Liver (tissue), 7 donors: ENCODE measurements at regions not wholly inside any gene's neighbourhood (a gene's known extent, or its start where the extent isn't known, plus 50 kb on each side); places are given as distances from the start of the nearest gene placed in this dataset.
"Not testable (repeated sequence)": the region's sequence is repeated elsewhere in the genome, so short reads cannot be mapped to it uniquely, and the experiment has no call there.

Experiments
- DNase-seq: peaks from one replicate; pipeline ENCODE4 v3.0.0-alpha.2; 2017; ENCODE audit warnings: low spot score
- H3K27ac ChIP-seq, 2 donors: one replicate each; pipeline ENCODE4 v1.7.0; 2013; ENCODE audit warnings: inconsistent platforms in 2 of 2, low read length in 2 of 2, control low read depth in 1 of 2, low read depth in 1 of 2, mild to moderate bottlenecking in 1 of 2
- H3K27me3 ChIP-seq, 4 donors: one replicate each; pipeline versions ENCODE4 v1.6.1 to v1.7.0; 2013; ENCODE audit warnings: low read length in 3 of 4, inconsistent platforms in 1 of 4, mild to moderate bottlenecking in 1 of 4, moderate library complexity in 1 of 4; ENCODE audit not compliant: control insufficient read depth in 4 of 4, insufficient read depth in 4 of 4
- H3K36me3 ChIP-seq, 4 donors: one replicate each; pipeline versions ENCODE4 v1.6.1 to v1.7.0; 2013; ENCODE audit warnings: low read length in 3 of 4, mild to moderate bottlenecking in 3 of 4, low read depth in 1 of 4, moderate library complexity in 1 of 4; ENCODE audit not compliant: control insufficient read depth in 4 of 4, insufficient read depth in 3 of 4
- H3K4me1 ChIP-seq, 4 donors: one replicate each; pipeline versions ENCODE4 v1.6.1 to v1.7.0; 2013; ENCODE audit warnings: low read length in 3 of 4, mild to moderate bottlenecking in 3 of 4, moderate library complexity in 1 of 4; ENCODE audit not compliant: control insufficient read depth in 4 of 4, insufficient read depth in 4 of 4
- H3K4me3 ChIP-seq, 3 donors: one replicate each; pipeline versions ENCODE4 v1.6.1 to v1.7.0; 2013; ENCODE audit warnings: low read length in 3 of 3, control low read depth in 1 of 3, low read depth in 1 of 3, mild to moderate bottlenecking in 1 of 3
- H3K9ac ChIP-seq, 2 donors: one replicate each; pipeline ENCODE4 v1.7.0; 2013; ENCODE audit warnings: low read length in 2 of 2, mild to moderate bottlenecking in 2 of 2, moderate library complexity in 2 of 2, control low read depth in 1 of 2, low read depth in 1 of 2
- H3K9me3 ChIP-seq, 4 donors: one replicate each; pipeline versions ENCODE4 v1.6.1 to v1.7.0; 2013; ENCODE audit warnings: low read length in 3 of 4; ENCODE audit not compliant: control insufficient read depth in 4 of 4
- EGR1 ChIP-seq, 2 donors: IDR thresholded peaks; 2 replicates each; pipeline ENCODE4 v1.6.1; 2016 to 2018; ENCODE audit warnings: antibody characterized with exemption in 2 of 2, low read depth in 2 of 2
- FOXA1 ChIP-seq: IDR thresholded peaks from 2 replicates; pipeline ENCODE4 v1.6.1; 2016; ENCODE audit warnings: antibody characterized with exemption
- GABPA ChIP-seq, 2 donors: IDR thresholded peaks in 1 of 2; conservative IDR thresholded peaks in 1 of 2; 2 replicates each; pipeline ENCODE4 v1.6.1; 2016; ENCODE audit warnings: antibody characterized with exemption in 2 of 2, mild to moderate bottlenecking in 1 of 2, moderate library complexity in 1 of 2
- HNF4A ChIP-seq, 2 donors: conservative IDR thresholded peaks; 2 replicates each; pipeline ENCODE4 v1.6.1; 2016; ENCODE audit warnings: antibody characterized with exemption in 2 of 2, mild to moderate bottlenecking in 2 of 2
- HNF4G ChIP-seq: IDR thresholded peaks from 2 replicates; pipeline ENCODE4 v1.6.1; 2016; ENCODE audit warnings: antibody characterized with exemption
- JUND ChIP-seq, 2 donors: IDR thresholded peaks; 2 replicates each; pipeline ENCODE4 v1.6.1; 2016; ENCODE audit warnings: antibody characterized with exemption in 2 of 2
- NR2F2 ChIP-seq: IDR thresholded peaks from 2 replicates; pipeline ENCODE4 v1.6.1; 2016; ENCODE audit warnings: antibody characterized with exemption
- RXRA ChIP-seq, 2 donors: IDR thresholded peaks; 2 replicates each; pipeline ENCODE4 v1.6.1; 2017 to 2018; ENCODE audit warnings: antibody characterized with exemption in 2 of 2, mild to moderate bottlenecking in 1 of 2
- SP1 ChIP-seq: IDR thresholded peaks from 2 replicates; pipeline ENCODE4 v1.6.1; 2018; ENCODE audit warnings: antibody characterized with exemption, mild to moderate bottlenecking
- TAF1 ChIP-seq: conservative IDR thresholded peaks from 2 replicates; pipeline ENCODE4 v1.6.1; 2016; ENCODE audit warnings: antibody characterized with exemption, mild to moderate bottlenecking
- YY1 ChIP-seq: IDR thresholded peaks from 2 replicates; pipeline ENCODE4 v1.6.1; 2016; ENCODE audit warnings: antibody characterized with exemption, mild to moderate bottlenecking
- WGBS: extraction: QIAGEN DNeasy Blood & Tissue Kit; methylation state at CpG from one replicate; pipeline ENCODE4 v1.1.7; 2013; 5-methylcytosine and 5-hydroxymethylcytosine counted together
- TF ChIP-seq, protein P1 (sequence below): IDR thresholded peaks from 2 replicates; pipeline ENCODE4 v1.6.1; 2016; ENCODE audit warnings: antibody characterized with exemption
- TF ChIP-seq, protein P2 (sequence below): IDR thresholded peaks from 2 replicates; pipeline ENCODE4 v1.6.1; 2016; ENCODE audit warnings: antibody characterized with exemption
- TF ChIP-seq, protein P3 (sequence below): IDR thresholded peaks from 2 replicates; pipeline ENCODE4 v1.6.1; 2016; ENCODE audit warnings: antibody characterized with exemption
- donor health status: healthy.
- donor health status: healthy.
- donor health status: healthy.
- donor health status: healthy.

DNA sequence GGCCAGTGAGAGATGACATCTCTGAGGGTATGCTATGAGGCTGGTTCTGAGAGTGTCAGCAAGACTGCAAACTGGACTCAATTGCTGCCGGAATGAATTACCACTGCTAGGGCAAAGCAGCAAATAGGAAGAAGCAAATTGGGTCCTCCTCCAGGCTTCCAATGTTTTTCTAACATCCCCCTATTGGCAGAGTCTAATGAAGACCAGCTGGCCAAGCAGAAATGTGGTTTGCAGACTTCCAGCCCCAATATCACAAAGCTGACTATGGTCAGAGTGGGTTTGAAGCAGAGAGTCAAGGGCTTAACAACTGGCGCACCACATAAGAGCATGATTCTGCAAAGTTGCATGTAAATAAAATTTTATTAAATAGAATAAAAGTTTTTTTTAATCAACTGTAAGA lies 225.4 kb upstream of the GLRA2 start:
- no peaks in the 10 kb centered on the region for H3K9me3 ChIP-seq
- TF ChIP-seq HNF4A (conservative IDR thresholded peaks at IDR 0.05), result no peak
- no peak for TF ChIP-seq EGR1 (IDR thresholded peaks at IDR 0.05; ENCODE audit: low read depth in 2 of 2)
- TF ChIP-seq, protein P1, sequence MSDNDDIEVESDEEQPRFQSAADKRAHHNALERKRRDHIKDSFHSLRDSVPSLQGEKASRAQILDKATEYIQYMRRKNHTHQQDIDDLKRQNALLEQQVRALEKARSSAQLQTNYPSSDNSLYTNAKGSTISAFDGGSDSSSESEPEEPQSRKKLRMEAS, result no peak
- no peak for TF ChIP-seq RXRA (IDR thresholded peaks at IDR 0.05)
- no peak for TF ChIP-seq SP1
- no peak for TF ChIP-seq GABPA (IDR thresholded peaks at IDR 0.05 in 1 of 2, conservative IDR thresholded peaks at IDR 0.05 in 1 of 2)
- no peak for TF ChIP-seq YY1
- TF ChIP-seq, protein P2, sequence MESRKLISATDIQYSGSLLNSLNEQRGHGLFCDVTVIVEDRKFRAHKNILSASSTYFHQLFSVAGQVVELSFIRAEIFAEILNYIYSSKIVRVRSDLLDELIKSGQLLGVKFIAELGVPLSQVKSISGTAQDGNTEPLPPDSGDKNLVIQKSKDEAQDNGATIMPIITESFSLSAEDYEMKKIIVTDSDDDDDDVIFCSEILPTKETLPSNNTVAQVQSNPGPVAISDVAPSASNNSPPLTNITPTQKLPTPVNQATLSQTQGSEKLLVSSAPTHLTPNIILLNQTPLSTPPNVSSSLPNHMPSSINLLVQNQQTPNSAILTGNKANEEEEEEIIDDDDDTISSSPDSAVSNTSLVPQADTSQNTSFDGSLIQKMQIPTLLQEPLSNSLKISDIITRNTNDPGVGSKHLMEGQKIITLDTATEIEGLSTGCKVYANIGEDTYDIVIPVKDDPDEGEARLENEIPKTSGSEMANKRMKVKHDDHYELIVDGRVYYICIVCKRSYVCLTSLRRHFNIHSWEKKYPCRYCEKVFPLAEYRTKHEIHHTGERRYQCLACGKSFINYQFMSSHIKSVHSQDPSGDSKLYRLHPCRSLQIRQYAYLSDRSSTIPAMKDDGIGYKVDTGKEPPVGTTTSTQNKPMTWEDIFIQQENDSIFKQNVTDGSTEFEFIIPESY, result no peak
- TF ChIP-seq JUND (IDR thresholded peaks at IDR 0.05), result no peak
- TF ChIP-seq FOXA1, result no peak
- DNase-seq, result no peak
- H3K27me3 ChIP-seq, result no peaks in the 10 kb centered on the region
- H3K4me1 ChIP-seq, result no peaks in the 10 kb centered on the region
- no peak overlapping the region for H3K9ac ChIP-seq
- no peak overlapping the region for H3K27ac ChIP-seq
- H3K36me3 ChIP-seq, result no peaks in the 10 kb centered on the region
- 94% methylated on average over 2 of the region's 2 CpGs for WGBS
- no peak overlapping the region for H3K4me3 ChIP-seq

DNA sequence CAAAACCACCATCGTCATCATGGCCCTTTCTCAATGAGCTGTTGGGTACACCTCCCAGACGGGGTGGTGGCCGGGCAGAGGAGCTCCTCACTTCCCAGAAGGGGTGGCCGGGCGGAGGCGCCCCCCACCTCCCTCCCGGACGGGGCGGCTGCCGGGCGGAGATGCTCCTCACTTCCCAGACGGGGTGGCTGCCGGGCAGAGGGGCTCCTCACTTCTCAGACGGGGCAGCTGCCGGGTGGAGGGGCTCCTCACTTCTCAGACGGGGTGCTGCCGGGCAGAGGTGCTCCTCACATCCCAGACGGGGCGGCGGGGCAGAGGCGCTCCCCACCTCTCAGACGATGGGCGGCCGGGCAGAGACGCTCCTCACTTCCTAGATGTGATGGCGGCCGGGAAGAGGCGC lies 226.8 kb upstream of the GLRA2 start:
- not testable (repeated sequence) for H3K27ac ChIP-seq, H3K9ac ChIP-seq, H3K4me1 ChIP-seq, H3K9me3 ChIP-seq, H3K4me3 ChIP-seq, H3K27me3 ChIP-seq, DNase-seq, H3K36me3 ChIP-seq
- WGBS, result 94% methylated on average over 23 of the region's 28 CpGs

DNA sequence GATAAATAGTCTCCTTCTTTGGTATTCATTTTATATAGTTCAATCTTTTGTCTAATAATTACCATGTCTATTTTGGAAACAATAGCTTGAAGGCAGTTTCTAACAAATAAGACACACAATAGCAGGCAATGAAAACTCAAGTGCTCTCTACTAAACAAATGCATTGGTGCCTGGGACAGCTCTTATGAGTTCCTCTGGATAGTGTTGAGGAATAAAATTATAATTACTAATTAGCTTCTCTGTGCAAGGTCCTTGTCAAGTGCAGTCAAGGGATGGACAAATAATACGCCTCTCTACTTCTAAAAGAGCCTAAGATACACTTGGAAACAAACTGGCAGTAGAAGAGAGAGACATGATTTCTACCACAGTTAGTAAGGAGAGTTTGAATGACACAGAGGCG lies 229.0 kb upstream of the GLRA2 start:
- Histone ChIP-seq H3K4me1 (no peaks in the 10 kb centered on the region), H3K27ac (no peak overlapping the region), H3K9me3 (no peaks in the 10 kb centered on the region), H3K4me3 (no peak overlapping the region), H3K36me3 (no peaks in the 10 kb centered on the region), H3K9ac (no peak overlapping the region), H3K27me3 (no peaks in the 10 kb centered on the region)
- DNase-seq, result no peak
- TF ChIP-seq YY1, result no peak
- TF ChIP-seq, protein P1, result no peak
- TF ChIP-seq, protein P3, sequence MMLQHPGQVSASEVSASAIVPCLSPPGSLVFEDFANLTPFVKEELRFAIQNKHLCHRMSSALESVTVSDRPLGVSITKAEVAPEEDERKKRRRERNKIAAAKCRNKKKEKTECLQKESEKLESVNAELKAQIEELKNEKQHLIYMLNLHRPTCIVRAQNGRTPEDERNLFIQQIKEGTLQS, result no peak
- no peak for TF ChIP-seq TAF1
- TF ChIP-seq JUND (IDR thresholded peaks at IDR 0.05), result no peak
- no peak for TF ChIP-seq NR2F2
- no peak for TF ChIP-seq GABPA (IDR thresholded peaks at IDR 0.05 in 1 of 2, conservative IDR thresholded peaks at IDR 0.05 in 1 of 2)
- TF ChIP-seq RXRA (IDR thresholded peaks at IDR 0.05), result no peak
- TF ChIP-seq HNF4G, result no peak
- WGBS, result 70% methylated on average over 2 of the region's 2 CpGs
